ENCODE measurements at regions not wholly inside any gene's neighbourhood (a gene's known extent, or its start where the extent isn't known, plus 50 kb on each side); places are given as distances from the start of the nearest gene placed in this dataset.

GRCh38 chr13:111017755-111018459, 97.2 kb upstream of the ARHGEF7 start:
- Histone ChIP-seq H4K20me1 (replicated peaks; ENCODE audit: control insufficient read depth, extremely low read depth, insufficient read depth, low read length) (no peaks in the 10 kb centered on the region), H3K4me2 (ENCODE audit: insufficient read depth, low read length) (no peak overlapping the region), H3K36me3 (ENCODE audit: control insufficient read depth in 2 of 2, extremely low read depth in 1 of 2, insufficient read depth in 2 of 2, low read length in 2 of 2) (no peaks in the 10 kb centered on the region), H3K4me3 (replicated peaks in 1 of 3; ENCODE audit: insufficient read depth in 1 of 3, low read depth in 1 of 3, low read length in 3 of 3) (no peak overlapping the region), H2AFZ (ENCODE audit: low read depth, low read length) (no peak overlapping the region), H3K79me2 (ENCODE audit: control insufficient read depth, insufficient read depth, low read length) (no peaks in the 10 kb centered on the region), H3K27me3 (ENCODE audit: control insufficient read depth in 2 of 2, insufficient read depth in 2 of 2, low read length in 2 of 2) (peaks cover 0 to 3% of the 10 kb centered on the region in 2 experiments), H3K9ac (replicated peaks; ENCODE audit: extremely low read depth, insufficient read depth, low read length) (no peak overlapping the region), H3K4me1 (ENCODE audit: control insufficient read depth, extremely low read depth, insufficient read depth, low read length) (no peaks in the 10 kb centered on the region), H3K9me1 (replicated peaks; ENCODE audit: control insufficient read depth, extremely low read depth, insufficient read depth, low read length) (no peaks in the 10 kb centered on the region), H3K9me3 (replicated peaks; ENCODE audit: control insufficient read depth, insufficient read depth, low read length) (no peaks in the 10 kb centered on the region), H3K27ac (ENCODE audit: insufficient read depth, low read depth, low read length) (no peak overlapping the region)
- BruUV-seq (replicated peaks): no TSS peak
- TF ChIP-seq MAX (IDR thresholded peaks at IDR 0.05; ENCODE audit: insufficient read depth, insufficient read length) (no peak), CTCF (IDR thresholded peaks at IDR 0.05; ENCODE audit: extremely low read depth in 1 of 2, insufficient read depth in 1 of 2, low read depth in 1 of 2, low read length in 2 of 2) (no peak), MYC (IDR thresholded peaks at IDR 0.05; ENCODE audit: low read depth, low read length) (no peak), JUN (IDR thresholded peaks at IDR 0.05; ENCODE audit: borderline replicate concordance, insufficient read depth, insufficient read length, low read depth) (no peak), EZH2 (IDR thresholded peaks at IDR 0.05; ENCODE audit: borderline replicate concordance, low read depth, low read length, severe bottlenecking) (no peak), POLR2A (IDR thresholded peaks at IDR 0.05; ENCODE audit: low read depth, low read length) (no peak), FOS (IDR thresholded peaks at IDR 0.05; ENCODE audit: borderline replicate concordance, insufficient read depth, low read length) (no peak), GATA2 (IDR thresholded peaks at IDR 0.05; ENCODE audit: insufficient read depth, insufficient read length, low read depth, low read length) (no peak), POLR2AphosphoS5 (IDR thresholded peaks at IDR 0.05; ENCODE audit: insufficient read depth, low read depth, low read length) (no peak)
- no peak for DNase-seq (ENCODE audit: low read depth, low spot score)
- dilution Hi-C loops (cut with MboI; ENCODE audit: extremely low pct_ligation_motif_present, low sequenced_read_pairs) (no loop called here), intact Hi-C loops (cut with micrococcal nuclease) (no loop called here)
- CTCF ChIA-PET: no interaction called here
- POLR2A ChIA-PET: no interaction called here
- no peak for FAIRE-seq

Measured in endothelial cell of umbilical vein (primary cell).